ENCODE measurements at regions not wholly inside any gene's neighbourhood (a gene's known extent, or its start where the extent isn't known, plus 50 kb on each side); places are given as distances from the start of the nearest gene placed in this dataset.

GRCh38 chr4:14701896-14702295 is 300.4 kb upstream of the CPEB2 start:
- no peaks in the 10 kb centered on the region for H3K36me3 Mint-ChIP-seq (ENCODE audit: low read depth)
- TF ChIP-seq EZH2 (IDR thresholded peaks at IDR 0.05; ENCODE audit: low read depth, unreplicated experiment) (no peak), ZNF462 (CRISPR knock-in tag; IDR thresholded peaks at IDR 0.05) (no peak), CTCF (conservative IDR thresholded peaks at IDR 0.05; ENCODE audit: low read depth in 2 of 2) (no peak), NANOG (IDR thresholded peaks at IDR 0.05; ENCODE audit: borderline replicate concordance) (no peak), ZNF114 (CRISPR knock-in tag; IDR thresholded peaks at IDR 0.05) (no peak), REST (IDR thresholded peaks at IDR 0.05; ENCODE audit: unreplicated experiment) (no peak), JUNB (IDR thresholded peaks at IDR 0.05; ENCODE audit: unreplicated experiment) (no peak), POLR2AphosphoS5 (IDR thresholded peaks at IDR 0.05; ENCODE audit: low read depth) (no peak), EZH2phosphoT487 (IDR thresholded peaks at IDR 0.05; ENCODE audit: unreplicated experiment) (no peak), ZNF331 (CRISPR knock-in tag; IDR thresholded peaks at IDR 0.05; ENCODE audit: low read depth) (no peak), CREB1 (CRISPR knock-in tag; IDR thresholded peaks at IDR 0.05; ENCODE audit: low read depth) (no peak), STAT1 (IDR thresholded peaks at IDR 0.05; ENCODE audit: unreplicated experiment) (no peak)
- TF ChIP-seq, protein P1, sequence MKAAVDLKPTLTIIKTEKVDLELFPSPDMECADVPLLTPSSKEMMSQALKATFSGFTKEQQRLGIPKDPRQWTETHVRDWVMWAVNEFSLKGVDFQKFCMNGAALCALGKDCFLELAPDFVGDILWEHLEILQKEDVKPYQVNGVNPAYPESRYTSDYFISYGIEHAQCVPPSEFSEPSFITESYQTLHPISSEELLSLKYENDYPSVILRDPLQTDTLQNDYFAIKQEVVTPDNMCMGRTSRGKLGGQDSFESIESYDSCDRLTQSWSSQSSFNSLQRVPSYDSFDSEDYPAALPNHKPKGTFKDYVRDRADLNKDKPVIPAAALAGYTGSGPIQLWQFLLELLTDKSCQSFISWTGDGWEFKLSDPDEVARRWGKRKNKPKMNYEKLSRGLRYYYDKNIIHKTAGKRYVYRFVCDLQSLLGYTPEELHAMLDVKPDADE (IDR thresholded peaks at IDR 0.05) = no peak
- peaks cover 3% of the 10 kb centered on the region; the same call in 2 of the 3 replicates for H3K4me1 Mint-ChIP-seq
- ATAC-seq = no peak
- H3K27ac Mint-ChIP-seq = no peak overlapping the region
- no peaks in the 10 kb centered on the region for H3K36me3 ChIP-seq (ENCODE audit: insufficient read depth)
- H3K9me3 Mint-ChIP-seq = no peaks in the 10 kb centered on the region
- H3K27me3 Mint-ChIP-seq (ENCODE audit: insufficient read depth, low read depth, poor library complexity) = no peaks in the 10 kb centered on the region
- H4K20me1 ChIP-seq (replicated peaks; ENCODE audit: insufficient read depth) = no peaks in the 10 kb centered on the region
- H2AFZ ChIP-seq = no peak overlapping the region
- no peaks in the 10 kb centered on the region for H3K79me2 ChIP-seq (replicated peaks; ENCODE audit: insufficient read depth)
- H3K4me3 Mint-ChIP-seq = no peak overlapping the region
- H3K27me3 ChIP-seq (ENCODE audit: insufficient read depth) = no peaks in the 10 kb centered on the region
- H3K4me1 ChIP-seq (ENCODE audit: insufficient read depth) = peaks cover 5% of the 10 kb centered on the region; the same call in 1 of the 2 replicates
- no peak for DNase-seq (ENCODE audit: low spot score)
- no peak overlapping the region for H3K27ac ChIP-seq (ENCODE audit: low read depth)
- H3K9me2 ChIP-seq (ENCODE audit: insufficient read depth) = no peaks in the 10 kb centered on the region; the same call in 1 of the 2 replicates
- H3K4me2 ChIP-seq = no peak overlapping the region
- H3F3A ChIP-seq (replicated peaks; ENCODE audit: low read depth) = no peaks in the 10 kb centered on the region
- no peak overlapping the region for H3K4me3 ChIP-seq

Data from GM23338 (cell line).